A673 (cell line): ENCODE measurements at regions not wholly inside any gene's neighbourhood (a gene's known extent, or its start where the extent isn't known, plus 50 kb on each side); places are given as distances from the start of the nearest gene placed in this dataset.

Experiments
- CTCF ChIP-seq: fragments of 300-800, 200-600 bp; sonication (generic); conservative IDR thresholded peaks from 2 replicates; pipeline ENCODE4 v1.5.1; 2017; ENCODE audit warnings: low read depth, mild to moderate bottlenecking, antibody characterized with exemption, low read length, moderate library complexity, mixed read lengths
- EZH2 ChIP-seq: fragments of 200-600 bp; sonication (generic); IDR thresholded peaks from 2 replicates; pipeline ENCODE4 v1.6.1; 2017; ENCODE audit warnings: borderline replicate concordance, low read depth, mild to moderate bottlenecking, mixed read lengths, antibody characterized with exemption, low read length; ENCODE audit not compliant: poor library complexity, severe bottlenecking

- TF ChIP-seq CTCF (no peak), EZH2 (no peak)
Measured at GRCh38 chr13:83681547-83681946, 200.7 kb downstream of the SLITRK1 start.
